ENCODE measurements at regions not wholly inside any gene's neighbourhood (a gene's known extent, or its start where the extent isn't known, plus 50 kb on each side); places are given as distances from the start of the nearest gene placed in this dataset.

DNA sequence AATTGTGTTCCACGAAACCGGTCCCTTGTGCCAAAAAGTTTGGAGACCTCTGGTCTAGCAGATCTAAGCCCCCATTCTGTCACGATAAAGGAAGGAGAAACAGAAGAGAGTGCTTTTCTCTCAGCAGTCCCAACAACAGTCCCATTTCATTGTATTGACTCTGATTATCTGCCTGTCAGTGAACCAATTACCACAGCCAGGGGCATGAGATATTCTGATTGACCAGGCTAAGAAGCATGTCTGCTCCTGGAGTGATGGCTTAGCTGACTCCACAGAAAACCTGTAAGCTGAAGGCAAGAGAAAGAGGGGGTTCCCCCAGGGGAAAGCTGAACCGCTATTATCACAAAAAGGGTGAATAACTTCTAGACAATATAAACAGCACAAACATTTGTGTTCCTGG is 765.4 kb downstream of the SORCS1 start:
- TF ChIP-seq, protein P1, sequence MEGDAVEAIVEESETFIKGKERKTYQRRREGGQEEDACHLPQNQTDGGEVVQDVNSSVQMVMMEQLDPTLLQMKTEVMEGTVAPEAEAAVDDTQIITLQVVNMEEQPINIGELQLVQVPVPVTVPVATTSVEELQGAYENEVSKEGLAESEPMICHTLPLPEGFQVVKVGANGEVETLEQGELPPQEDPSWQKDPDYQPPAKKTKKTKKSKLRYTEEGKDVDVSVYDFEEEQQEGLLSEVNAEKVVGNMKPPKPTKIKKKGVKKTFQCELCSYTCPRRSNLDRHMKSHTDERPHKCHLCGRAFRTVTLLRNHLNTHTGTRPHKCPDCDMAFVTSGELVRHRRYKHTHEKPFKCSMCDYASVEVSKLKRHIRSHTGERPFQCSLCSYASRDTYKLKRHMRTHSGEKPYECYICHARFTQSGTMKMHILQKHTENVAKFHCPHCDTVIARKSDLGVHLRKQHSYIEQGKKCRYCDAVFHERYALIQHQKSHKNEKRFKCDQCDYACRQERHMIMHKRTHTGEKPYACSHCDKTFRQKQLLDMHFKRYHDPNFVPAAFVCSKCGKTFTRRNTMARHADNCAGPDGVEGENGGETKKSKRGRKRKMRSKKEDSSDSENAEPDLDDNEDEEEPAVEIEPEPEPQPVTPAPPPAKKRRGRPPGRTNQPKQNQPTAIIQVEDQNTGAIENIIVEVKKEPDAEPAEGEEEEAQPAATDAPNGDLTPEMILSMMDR (IDR thresholded peaks at IDR 0.05) = no peak
- TF ChIP-seq EP300 (IDR thresholded peaks at IDR 0.05) (no peak), POLR2A (IDR thresholded peaks at IDR 0.05) (no peak), POLR2AphosphoS5 (IDR thresholded peaks at IDR 0.05) (no peak)
